Lower leg skin (tissue), 4 donors: ENCODE measurements at regions not wholly inside any gene's neighbourhood (a gene's known extent, or its start where the extent isn't known, plus 50 kb on each side); places are given as distances from the start of the nearest gene placed in this dataset.

Experiments
- DNase-seq, 2 donors: peaks; one replicate each; pipeline ENCODE4 v3.0.0-alpha.2; 2019; ENCODE audit warnings: low spot score in 2 of 2
- H3K4me3 ChIP-seq: fragments of 200-600 bp; sonication (generic); 2 replicates; pipeline ENCODE4 v1.5.1; 2017; ENCODE audit warnings: mild to moderate bottlenecking, low read depth; ENCODE audit not compliant: poor library complexity, severe bottlenecking
- POLR2A ChIP-seq, 2 donors: fragments of 450-650 bp; IDR thresholded peaks; one replicate each; pipeline ENCODE4 v1.6.1; 2016 to 2017; ENCODE audit warnings: antibody characterized with exemption in 2 of 2, mild to moderate bottlenecking in 1 of 2, moderate library complexity in 1 of 2
- WGBS, 2 donors: methylation state at CpG; one replicate each; pipeline ENCODE4 v1.1.5; 2018; 5-methylcytosine and 5-hydroxymethylcytosine counted together
- intact Hi-C: fragments of 100-400 bp; cut with DNase I; formaldehyde crosslinking; loops from one replicate; pipeline ENCODE4 v1.15.0; 2023; ENCODE audit warnings: low total_unique reads
- TF ChIP-seq, protein P1 (sequence below), 3 donors: fragments of 450-650 bp; IDR thresholded peaks; one replicate each; pipeline ENCODE4 v1.5.1; 2016; ENCODE audit warnings: antibody characterized with exemption in 3 of 3, mild to moderate bottlenecking in 3 of 3, moderate library complexity in 2 of 3

DNA sequence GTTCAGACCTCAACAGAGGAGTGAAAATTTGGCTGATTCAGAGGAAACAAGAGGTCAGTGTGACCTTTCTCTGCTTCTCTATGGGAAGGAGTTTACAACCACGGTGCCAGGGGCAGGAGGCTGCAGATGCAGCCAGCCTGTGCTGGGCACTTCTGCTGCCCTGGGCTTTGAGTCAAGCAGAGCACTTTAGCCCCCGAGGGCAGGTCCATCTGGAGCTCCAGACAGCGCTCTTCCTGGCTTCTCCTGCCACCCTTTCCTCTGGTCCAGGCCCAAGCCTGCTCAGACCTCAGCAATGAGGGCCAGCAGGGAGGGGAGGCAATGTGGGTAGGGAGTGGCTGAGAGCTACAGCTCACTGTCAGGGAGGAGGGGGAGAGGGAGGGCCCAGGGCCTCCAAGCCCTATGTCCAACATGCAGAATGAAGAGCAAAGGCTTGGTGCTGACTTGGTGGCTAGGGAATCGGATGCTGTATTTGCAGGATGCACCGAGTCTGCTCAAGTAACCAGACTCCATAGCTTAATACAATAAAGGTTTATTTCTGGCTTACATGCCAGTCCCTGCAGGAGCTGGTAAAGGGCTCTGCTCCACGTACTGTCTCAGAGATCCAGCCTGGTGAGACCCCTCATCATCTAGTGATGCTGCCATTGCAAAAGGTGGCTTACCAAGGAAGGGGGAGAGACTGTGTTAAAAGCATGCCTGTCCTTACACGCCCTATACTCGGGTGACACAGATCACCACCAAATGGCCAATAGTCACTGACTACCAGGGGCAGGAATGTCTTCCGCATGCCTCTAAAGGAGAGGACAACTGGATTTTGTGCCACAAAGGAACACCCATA, 481.6 kb downstream of the RPS24 start:
- WGBS, 2 donors = 74 to 75% methylated on average over 9 of the region's 9 CpGs
- TF ChIP-seq, protein P1, sequence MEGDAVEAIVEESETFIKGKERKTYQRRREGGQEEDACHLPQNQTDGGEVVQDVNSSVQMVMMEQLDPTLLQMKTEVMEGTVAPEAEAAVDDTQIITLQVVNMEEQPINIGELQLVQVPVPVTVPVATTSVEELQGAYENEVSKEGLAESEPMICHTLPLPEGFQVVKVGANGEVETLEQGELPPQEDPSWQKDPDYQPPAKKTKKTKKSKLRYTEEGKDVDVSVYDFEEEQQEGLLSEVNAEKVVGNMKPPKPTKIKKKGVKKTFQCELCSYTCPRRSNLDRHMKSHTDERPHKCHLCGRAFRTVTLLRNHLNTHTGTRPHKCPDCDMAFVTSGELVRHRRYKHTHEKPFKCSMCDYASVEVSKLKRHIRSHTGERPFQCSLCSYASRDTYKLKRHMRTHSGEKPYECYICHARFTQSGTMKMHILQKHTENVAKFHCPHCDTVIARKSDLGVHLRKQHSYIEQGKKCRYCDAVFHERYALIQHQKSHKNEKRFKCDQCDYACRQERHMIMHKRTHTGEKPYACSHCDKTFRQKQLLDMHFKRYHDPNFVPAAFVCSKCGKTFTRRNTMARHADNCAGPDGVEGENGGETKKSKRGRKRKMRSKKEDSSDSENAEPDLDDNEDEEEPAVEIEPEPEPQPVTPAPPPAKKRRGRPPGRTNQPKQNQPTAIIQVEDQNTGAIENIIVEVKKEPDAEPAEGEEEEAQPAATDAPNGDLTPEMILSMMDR (IDR thresholded peaks at IDR 0.05) = no peak
- TF ChIP-seq POLR2A (IDR thresholded peaks at IDR 0.05) = no peak
- H3K4me3 ChIP-seq = no peak overlapping the region
- intact Hi-C loops = no loop called here
- DNase-seq = peak; percentile 11 to 83

DNA sequence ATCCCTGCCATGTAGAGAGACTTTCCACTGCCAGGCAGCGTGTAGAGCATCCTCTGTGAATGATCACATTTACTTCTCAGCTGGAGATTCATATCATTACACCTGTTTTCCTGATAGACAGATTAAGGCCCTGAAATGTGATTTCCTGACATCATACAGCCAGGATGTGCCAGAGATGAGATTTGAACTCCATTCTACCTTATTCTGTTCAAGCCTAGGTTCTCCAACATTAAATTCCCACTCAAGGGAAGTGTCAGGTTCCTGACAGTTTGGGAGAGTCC, 482.1 kb downstream of the RPS24 start:
- no peak for TF ChIP-seq POLR2A (IDR thresholded peaks at IDR 0.05)
- TF ChIP-seq, protein P1 (IDR thresholded peaks at IDR 0.05) = no peak
- no peak for DNase-seq
- 82 to 86% methylated on average over 1 of the region's 1 CpG for WGBS, 2 donors

DNA sequence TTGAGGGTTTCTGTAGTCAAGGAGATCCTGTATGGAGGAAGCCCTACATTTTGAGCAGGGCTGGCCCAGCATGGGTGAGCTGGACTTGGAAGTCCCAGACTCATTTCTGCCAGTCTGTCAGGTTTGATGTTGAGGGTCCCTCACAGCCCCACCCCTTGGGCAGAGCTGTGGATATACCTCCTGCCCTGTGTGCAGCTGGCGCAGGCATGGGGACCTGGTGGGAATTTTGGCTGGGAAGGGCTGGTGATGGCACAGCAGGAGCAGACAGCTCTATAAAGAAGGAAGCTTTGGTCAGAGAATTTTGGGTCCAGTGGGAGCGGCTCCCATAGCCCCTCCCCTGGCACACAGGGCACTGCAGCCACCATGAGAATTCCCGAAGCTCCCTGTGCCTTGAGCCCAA, 482.6 kb downstream of the RPS24 start:
- WGBS, 2 donors = 95 to 100% methylated on average over 3 of the region's 3 CpGs
- peak; percentile 8 to 83 for DNase-seq
- H3K4me3 ChIP-seq = no peak overlapping the region
- TF ChIP-seq, protein P1 (IDR thresholded peaks at IDR 0.05) = no peak
- TF ChIP-seq POLR2A (IDR thresholded peaks at IDR 0.05) = no peak
- intact Hi-C loops = no loop called here

More for the DNA sequence above, 482.1 kb downstream of the RPS24 start:
- intact Hi-C loops = no loop called here
- no peak overlapping the region for H3K4me3 ChIP-seq

DNA sequence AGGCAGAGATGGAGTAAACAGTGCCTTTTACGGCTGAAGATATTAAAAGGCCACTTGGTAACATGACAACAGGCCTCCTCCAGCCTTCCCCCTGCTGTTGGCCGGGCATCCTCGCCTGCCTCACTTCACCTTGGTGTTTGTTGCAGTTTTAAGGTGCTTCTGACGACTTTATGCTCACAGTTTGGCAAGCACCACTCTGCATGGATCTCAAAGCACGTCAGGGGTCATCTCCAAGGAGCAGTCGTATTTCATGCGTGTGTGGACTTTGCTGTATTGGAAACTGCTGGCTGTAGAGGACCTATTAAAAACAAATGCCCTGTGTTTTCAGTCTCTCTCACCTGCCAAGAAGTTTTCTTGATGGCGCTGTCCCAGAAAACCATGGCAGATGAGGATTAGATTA, 483.1 kb downstream of the RPS24 start:
- 78 to 82% methylated on average over 8 of the region's 8 CpGs for WGBS, 2 donors

DNA sequence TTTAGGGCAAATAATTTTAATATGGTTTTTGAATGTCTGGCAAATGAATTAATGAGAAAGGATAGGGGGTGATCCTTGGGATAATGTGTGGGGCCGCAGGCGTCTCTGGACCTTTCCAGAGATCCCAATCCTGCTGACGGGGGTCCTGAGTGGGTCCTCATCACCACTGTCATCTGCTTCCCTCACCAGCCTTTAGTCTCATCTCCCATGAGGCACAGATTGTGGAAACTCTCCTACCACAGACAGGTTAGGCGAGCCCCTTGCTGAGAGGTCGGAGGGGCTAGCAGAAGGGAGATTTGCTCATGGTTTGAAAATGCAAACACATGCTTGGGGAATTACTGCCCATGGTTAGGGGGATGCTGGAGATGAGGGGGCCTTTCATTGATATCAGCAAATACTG, 484.6 kb downstream of the RPS24 start:
- H3K4me3 ChIP-seq = no peak overlapping the region
- intact Hi-C loops = no loop called here
- DNase-seq = peak in 1 of 2 donors; percentile 25
- TF ChIP-seq POLR2A (IDR thresholded peaks at IDR 0.05) = no peak
- TF ChIP-seq, protein P1 (IDR thresholded peaks at IDR 0.05) = no peak
- 87 to 94% methylated on average over 5 of the region's 5 CpGs for WGBS, 2 donors

More for the DNA sequence above, 483.1 kb downstream of the RPS24 start:
- intact Hi-C loops = no loop called here
- no peak overlapping the region for H3K4me3 ChIP-seq
- TF ChIP-seq POLR2A (IDR thresholded peaks at IDR 0.05) = no peak
- TF ChIP-seq, protein P1 (IDR thresholded peaks at IDR 0.05) = no peak
- DNase-seq = no peak
